Activated CD4-positive, alpha-beta T cell treated with anti-CD3 and anti-CD28 coated beads for 36 hours (primary cell): ENCODE measurements at regions not wholly inside any gene's neighbourhood (a gene's known extent, or its start where the extent isn't known, plus 50 kb on each side); places are given as distances from the start of the nearest gene placed in this dataset.

Experiments
- ATAC-seq: fragments of 200-7000 bp; cut with Tn5 transposase; one replicate; pipeline ENCODE4 v1.10.0; 2021; ENCODE audit warnings: mild to moderate bottlenecking, moderate library complexity
- CTCF ChIA-PET: fragments of 350-600 bp; sonication (Branson Sonifier 250); formaldehyde crosslinking; loops from one replicate; lab custom pipeline; 2021; ENCODE audit warnings: antibody characterized with exemption; lab: Charles Lee
- POLR2A ChIA-PET: fragments of 350-600 bp; sonication (Branson Sonifier 250); formaldehyde crosslinking; loops from one replicate; lab custom pipeline; 2021; ENCODE audit warnings: antibody characterized with exemption, inconsistent platforms; lab: Charles Lee
- DNase-seq: peaks from one replicate; pipeline ENCODE4 v3.0.0-alpha.2; 2020
- H3K27ac Mint-ChIP-seq: one replicate; pipeline ENCODE4 v1.8.0; 2021; ENCODE audit warnings: mixed read lengths
- H3K27me3 Mint-ChIP-seq: one replicate; pipeline ENCODE4 v1.8.0; 2021; ENCODE audit warnings: mixed read lengths
- H3K36me3 Mint-ChIP-seq: one replicate; pipeline ENCODE4 v1.8.0; 2021; ENCODE audit warnings: low read depth, mixed read lengths
- H3K4me1 Mint-ChIP-seq: one replicate; pipeline ENCODE4 v1.8.0; 2021; ENCODE audit warnings: mixed read lengths
- H3K4me3 Mint-ChIP-seq: one replicate; pipeline ENCODE4 v1.8.0; 2021; ENCODE audit warnings: mild to moderate bottlenecking, moderate library complexity, mixed read lengths
- H3K9me3 Mint-ChIP-seq: one replicate; pipeline ENCODE4 v1.8.0; 2021; ENCODE audit warnings: low read depth, mixed read lengths
- intact Hi-C, 2 experiments: fragments of 100-400 bp; cut with DNase I in 1 of 2; cut with micrococcal nuclease in 1 of 2; formaldehyde crosslinking; loops; one replicate each; pipeline versions ENCODE4 v1.14.2 to v1.15.1; 2022 to 2024; cut with DNase I, micrococcal nuclease

- Mint-ChIP-seq H3K27ac (no peak overlapping the region), H3K4me1 (no peaks in the 10 kb centered on the region), H3K4me3 (no peak overlapping the region), H3K27me3 (no peaks in the 10 kb centered on the region), H3K36me3 (no peaks in the 10 kb centered on the region), H3K9me3 (no peaks in the 10 kb centered on the region)
- CTCF ChIA-PET, result no interaction called here
- ATAC-seq (no peak), DNase-seq (no peak)
- POLR2A ChIA-PET, result no interaction called here
- intact Hi-C loops, result no loop called here
Observed at GRCh38 chr2:195308163-195308562, 348.9 kb upstream of the SLC39A10 start.

- DNase-seq, result no peak
- Mint-ChIP-seq H3K4me1 (no peaks in the 10 kb centered on the region), H3K36me3 (no peaks in the 10 kb centered on the region), H3K27ac (no peak overlapping the region), H3K9me3 (no peaks in the 10 kb centered on the region), H3K27me3 (no peaks in the 10 kb centered on the region), H3K4me3 (no peak overlapping the region)
- no peak for ATAC-seq
- ChIA-PET POLR2A (no interaction called here), CTCF (no interaction called here)
- intact Hi-C loops, result no loop called here
Observed at GRCh38 chr2:195307751-195308150, 349.3 kb upstream of the SLC39A10 start.

- CTCF ChIA-PET, result no interaction called here
- H3K27ac Mint-ChIP-seq, result no peak overlapping the region
- intact Hi-C loops, result no loop called here
- no peaks in the 10 kb centered on the region for H3K4me1 Mint-ChIP-seq
- no peak for ATAC-seq
- H3K27me3 Mint-ChIP-seq, result no peaks in the 10 kb centered on the region
- no peak for DNase-seq
- no peaks in the 10 kb centered on the region for H3K36me3 Mint-ChIP-seq
- POLR2A ChIA-PET, result no interaction called here
- H3K4me3 Mint-ChIP-seq, result no peak overlapping the region
- H3K9me3 Mint-ChIP-seq, result no peaks in the 10 kb centered on the region
Observed at GRCh38 chr2:195304310-195304709, 352.7 kb upstream of the SLC39A10 start.

GRCh38 chr2:195300631-195301030 lies 356.4 kb upstream of the SLC39A10 start:
- ChIA-PET POLR2A (no interaction called here), CTCF (no interaction called here)
- H3K27ac Mint-ChIP-seq, result no peak overlapping the region
- ATAC-seq, result no peak
- H3K4me3 Mint-ChIP-seq, result no peak overlapping the region
- intact Hi-C loops, result no loop called here
- H3K36me3 Mint-ChIP-seq, result no peaks in the 10 kb centered on the region
- H3K27me3 Mint-ChIP-seq, result no peaks in the 10 kb centered on the region
- DNase-seq, result no peak
- H3K4me1 Mint-ChIP-seq, result no peaks in the 10 kb centered on the region
- no peaks in the 10 kb centered on the region for H3K9me3 Mint-ChIP-seq

GRCh38 chr2:195299600-195299999 lies 357.4 kb upstream of the SLC39A10 start:
- Mint-ChIP-seq H3K4me1 (no peaks in the 10 kb centered on the region), H3K9me3 (no peaks in the 10 kb centered on the region), H3K4me3 (no peak overlapping the region), H3K27me3 (no peaks in the 10 kb centered on the region), H3K27ac (no peak overlapping the region), H3K36me3 (no peaks in the 10 kb centered on the region)
- no peak for ATAC-seq
- ChIA-PET CTCF (no interaction called here), POLR2A (no interaction called here)
- DNase-seq, result no peak
- intact Hi-C loops, result no loop called here

GRCh38 chr2:195296490-195296889 lies 360.5 kb upstream of the SLC39A10 start:
- no peak for ATAC-seq
- Mint-ChIP-seq H3K4me3 (no peak overlapping the region), H3K4me1 (no peaks in the 10 kb centered on the region), H3K9me3 (peaks cover 3% of the 10 kb centered on the region), H3K36me3 (no peaks in the 10 kb centered on the region), H3K27ac (no peak overlapping the region), H3K27me3 (no peaks in the 10 kb centered on the region)
- intact Hi-C loops, result no loop called here
- POLR2A ChIA-PET, result no interaction called here
- no peak for DNase-seq
- CTCF ChIA-PET, result no interaction called here

- intact Hi-C loops, result no loop called here
- POLR2A ChIA-PET, result no interaction called here
- H3K27ac Mint-ChIP-seq, result no peak overlapping the region
- no peaks in the 10 kb centered on the region for H3K9me3 Mint-ChIP-seq
- H3K4me3 Mint-ChIP-seq, result no peak overlapping the region
- ATAC-seq (no peak), DNase-seq (no peak)
- no peaks in the 10 kb centered on the region for H3K27me3 Mint-ChIP-seq
- CTCF ChIA-PET, result no interaction called here
- no peaks in the 10 kb centered on the region for H3K4me1 Mint-ChIP-seq
- H3K36me3 Mint-ChIP-seq, result no peaks in the 10 kb centered on the region
Observed at GRCh38 chr2:195289081-195289480, 367.9 kb upstream of the SLC39A10 start.

- intact Hi-C loops, result no loop called here
- H3K9me3 Mint-ChIP-seq, result no peaks in the 10 kb centered on the region
- CTCF ChIA-PET, result no interaction called here
- DNase-seq, result no peak
- no peak for ATAC-seq
- POLR2A ChIA-PET, result interaction anchor here (0.6 kb wide), 1 partner anchor 9 kb away, joined by 8 read pairs; no protein-coding TSS in a partner anchor
- H3K27me3 Mint-ChIP-seq, result no peaks in the 10 kb centered on the region
- H3K27ac Mint-ChIP-seq, result no peak overlapping the region
- no peaks in the 10 kb centered on the region for H3K36me3 Mint-ChIP-seq
- H3K4me1 Mint-ChIP-seq, result no peaks in the 10 kb centered on the region
- H3K4me3 Mint-ChIP-seq, result no peak overlapping the region
Observed at GRCh38 chr2:195279840-195280427, 377.1 kb upstream of the SLC39A10 start.

GRCh38 chr2:195270466-195271039 lies 386.5 kb upstream of the SLC39A10 start:
- H3K9me3 Mint-ChIP-seq, result no peaks in the 10 kb centered on the region
- intact Hi-C loops, result no loop called here
- H3K36me3 Mint-ChIP-seq, result no peaks in the 10 kb centered on the region
- ChIA-PET CTCF (interaction anchor here (1.1 kb wide), 1 partner anchor 12 kb away, joined by 3 read pairs; no protein-coding TSS in a partner anchor), POLR2A (interaction anchor here (0.6 to 0.8 kb wide), 2 partner anchors 9 to 402 kb away, joined by 4 to 8 read pairs; no protein-coding TSS in a partner anchor)
- H3K27me3 Mint-ChIP-seq, result peaks cover 2% of the 10 kb centered on the region
- ATAC-seq, result no peak
- no peak for DNase-seq
- H3K27ac Mint-ChIP-seq, result no peak overlapping the region
- no peak overlapping the region for H3K4me3 Mint-ChIP-seq
- H3K4me1 Mint-ChIP-seq, result no peaks in the 10 kb centered on the region

- Mint-ChIP-seq H3K36me3 (no peaks in the 10 kb centered on the region), H3K4me1 (no peaks in the 10 kb centered on the region), H3K27me3 (peaks cover 2% of the 10 kb centered on the region), H3K27ac (no peak overlapping the region), H3K9me3 (no peaks in the 10 kb centered on the region), H3K4me3 (no peak overlapping the region)
- intact Hi-C loops, result no loop called here
- DNase-seq (no peak), ATAC-seq (no peak)
- ChIA-PET CTCF (no interaction called here), POLR2A (no interaction called here)
Observed at GRCh38 chr2:195269220-195269619, 387.8 kb upstream of the SLC39A10 start.

GRCh38 chr2:195257979-195258378 lies 399.0 kb upstream of the SLC39A10 start:
- DNase-seq, result no peak
- intact Hi-C loops, result no loop called here
- H3K36me3 Mint-ChIP-seq, result no peaks in the 10 kb centered on the region
- no peak overlapping the region for H3K27ac Mint-ChIP-seq
- H3K9me3 Mint-ChIP-seq, result no peaks in the 10 kb centered on the region
- ChIA-PET CTCF (interaction anchor here (0.9 kb wide), 1 partner anchor 13 kb away, joined by 3 read pairs; no protein-coding TSS in a partner anchor), POLR2A (no interaction called here)
- ATAC-seq, result no peak
- no peaks in the 10 kb centered on the region for H3K27me3 Mint-ChIP-seq
- no peak overlapping the region for H3K4me3 Mint-ChIP-seq
- H3K4me1 Mint-ChIP-seq, result no peaks in the 10 kb centered on the region

- intact Hi-C loops, result no loop called here
- peaks cover 1% of the 10 kb centered on the region for H3K36me3 Mint-ChIP-seq
- peaks cover 5% of the 10 kb centered on the region for H3K9me3 Mint-ChIP-seq
- ChIA-PET CTCF (no interaction called here), POLR2A (no interaction called here)
- peaks cover under 1% of the 10 kb centered on the region for H3K27me3 Mint-ChIP-seq
- no peak for DNase-seq
- H3K4me3 Mint-ChIP-seq, result no peak overlapping the region
- H3K4me1 Mint-ChIP-seq, result no peaks in the 10 kb centered on the region
- no peak overlapping the region for H3K27ac Mint-ChIP-seq
- no peak for ATAC-seq
Observed at GRCh38 chr2:195252018-195252417, 405.0 kb upstream of the SLC39A10 start.
